ENCODE measurements at regions not wholly inside any gene's neighbourhood (a gene's known extent, or its start where the extent isn't known, plus 50 kb on each side); places are given as distances from the start of the nearest gene placed in this dataset.

DNA sequence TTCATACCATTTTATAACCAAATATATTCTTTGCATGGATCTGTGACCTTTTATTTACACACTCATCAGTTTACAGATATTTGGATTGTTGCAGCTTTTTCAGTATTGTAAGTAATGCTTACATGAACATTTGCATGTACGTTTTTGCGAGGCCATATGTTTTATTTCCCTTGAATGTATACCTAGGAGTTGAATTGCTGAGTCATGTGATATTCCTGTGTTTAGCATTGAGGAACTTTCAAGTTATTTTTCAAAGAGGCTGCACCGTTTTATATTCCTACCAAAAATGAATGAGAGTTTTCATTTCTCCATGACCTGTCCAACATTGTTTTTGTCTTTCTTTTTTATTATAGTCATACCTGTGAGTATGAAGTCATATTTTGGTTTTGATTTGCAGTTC, 392.1 kb downstream of the CNTNAP4 start:
- H3K9me3 ChIP-seq (ENCODE audit: low read length) = no peaks in the 10 kb centered on the region
- no peaks in the 10 kb centered on the region for H3K27me3 ChIP-seq (ENCODE audit: insufficient read depth, low read length)
- no peak overlapping the region for H3K27ac ChIP-seq (ENCODE audit: low read depth, low read length, poor library complexity, severe bottlenecking)
- no peaks in the 10 kb centered on the region for H3F3A ChIP-seq (ENCODE audit: insufficient read depth, low read length)
- H2AFZ ChIP-seq (ENCODE audit: low read length) = no peak overlapping the region
- H3K36me3 ChIP-seq (ENCODE audit: insufficient read depth, low read length) = no peaks in the 10 kb centered on the region
- no peak for TF ChIP-seq EZH2 (IDR thresholded peaks at IDR 0.05; ENCODE audit: borderline replicate concordance, low read length)
- TF ChIP-seq, protein P1, sequence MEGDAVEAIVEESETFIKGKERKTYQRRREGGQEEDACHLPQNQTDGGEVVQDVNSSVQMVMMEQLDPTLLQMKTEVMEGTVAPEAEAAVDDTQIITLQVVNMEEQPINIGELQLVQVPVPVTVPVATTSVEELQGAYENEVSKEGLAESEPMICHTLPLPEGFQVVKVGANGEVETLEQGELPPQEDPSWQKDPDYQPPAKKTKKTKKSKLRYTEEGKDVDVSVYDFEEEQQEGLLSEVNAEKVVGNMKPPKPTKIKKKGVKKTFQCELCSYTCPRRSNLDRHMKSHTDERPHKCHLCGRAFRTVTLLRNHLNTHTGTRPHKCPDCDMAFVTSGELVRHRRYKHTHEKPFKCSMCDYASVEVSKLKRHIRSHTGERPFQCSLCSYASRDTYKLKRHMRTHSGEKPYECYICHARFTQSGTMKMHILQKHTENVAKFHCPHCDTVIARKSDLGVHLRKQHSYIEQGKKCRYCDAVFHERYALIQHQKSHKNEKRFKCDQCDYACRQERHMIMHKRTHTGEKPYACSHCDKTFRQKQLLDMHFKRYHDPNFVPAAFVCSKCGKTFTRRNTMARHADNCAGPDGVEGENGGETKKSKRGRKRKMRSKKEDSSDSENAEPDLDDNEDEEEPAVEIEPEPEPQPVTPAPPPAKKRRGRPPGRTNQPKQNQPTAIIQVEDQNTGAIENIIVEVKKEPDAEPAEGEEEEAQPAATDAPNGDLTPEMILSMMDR (IDR thresholded peaks at IDR 0.05; ENCODE audit: low read length) = no peak
- no peak overlapping the region for H3K4me2 ChIP-seq (ENCODE audit: low read length)
- H3K4me3 ChIP-seq (ENCODE audit: low read depth, low read length, poor library complexity, severe bottlenecking) = no peak overlapping the region
- H3K4me1 ChIP-seq (ENCODE audit: insufficient read depth, low read length, severe bottlenecking) = no peaks in the 10 kb centered on the region
- no peaks in the 10 kb centered on the region for H3K9me2 ChIP-seq (ENCODE audit: low read depth, low read length)
- H4K20me1 ChIP-seq (ENCODE audit: insufficient read depth, low read length) = no peaks in the 10 kb centered on the region
- no peak overlapping the region for H3K9ac ChIP-seq (ENCODE audit: low read length)
- no peaks in the 10 kb centered on the region for H3K79me2 ChIP-seq (ENCODE audit: insufficient read depth, low read length)

DNA sequence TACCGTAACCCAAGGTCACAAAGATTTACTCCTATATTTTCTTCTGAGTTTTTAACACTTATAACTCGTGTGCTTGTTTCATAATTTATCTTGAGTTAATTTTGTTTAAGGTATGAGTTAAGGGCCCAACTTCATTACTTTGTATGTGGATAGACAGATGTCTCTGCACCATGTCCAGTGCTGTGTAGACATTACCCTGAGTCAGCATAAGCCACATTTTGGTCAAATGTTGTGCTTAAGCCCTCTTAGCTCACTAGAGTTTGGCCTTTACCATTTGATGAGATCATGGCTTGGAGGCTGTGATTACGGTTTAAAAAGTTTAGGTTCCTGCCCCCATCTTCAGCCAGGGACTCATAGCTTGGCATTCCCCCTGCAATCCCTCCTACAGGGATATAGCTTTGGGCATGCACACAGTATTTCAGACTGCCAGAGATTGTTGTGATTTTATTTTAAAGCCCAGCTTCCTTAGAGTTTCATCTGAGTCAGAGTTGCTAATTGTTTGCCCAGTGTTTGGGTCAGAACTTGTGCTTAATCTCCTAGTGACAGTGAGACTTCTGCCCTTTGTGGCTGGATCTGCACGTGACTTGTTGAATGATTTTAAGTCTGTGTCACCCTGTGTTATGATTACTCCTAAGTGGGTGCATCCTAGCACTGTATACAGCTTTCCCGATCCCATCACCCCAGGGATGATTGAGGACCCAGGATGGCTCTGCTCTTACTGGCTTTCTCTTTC, 393.1 kb downstream of the CNTNAP4 start:
- Histone ChIP-seq H3K9ac (ENCODE audit: low read length) (no peak overlapping the region), H3K27me3 (ENCODE audit: insufficient read depth, low read length) (no peaks in the 10 kb centered on the region), H2AFZ (ENCODE audit: low read length) (no peak overlapping the region), H3K9me3 (ENCODE audit: low read length) (no peaks in the 10 kb centered on the region), H3K4me3 (ENCODE audit: low read depth, low read length, poor library complexity, severe bottlenecking) (no peak overlapping the region), H3K36me3 (ENCODE audit: insufficient read depth, low read length) (no peaks in the 10 kb centered on the region), H4K20me1 (ENCODE audit: insufficient read depth, low read length) (no peaks in the 10 kb centered on the region), H3F3A (ENCODE audit: insufficient read depth, low read length) (no peaks in the 10 kb centered on the region), H3K4me1 (ENCODE audit: insufficient read depth, low read length, severe bottlenecking) (no peaks in the 10 kb centered on the region), H3K27ac (ENCODE audit: low read depth, low read length, poor library complexity, severe bottlenecking) (no peak overlapping the region), H3K4me2 (ENCODE audit: low read length) (no peak overlapping the region), H3K79me2 (ENCODE audit: insufficient read depth, low read length) (no peaks in the 10 kb centered on the region), H3K9me2 (ENCODE audit: low read depth, low read length) (no peaks in the 10 kb centered on the region)
- TF ChIP-seq, protein P1 (IDR thresholded peaks at IDR 0.05; ENCODE audit: low read length) = no peak
- no peak for TF ChIP-seq EZH2 (IDR thresholded peaks at IDR 0.05; ENCODE audit: borderline replicate concordance, low read length)

DNA sequence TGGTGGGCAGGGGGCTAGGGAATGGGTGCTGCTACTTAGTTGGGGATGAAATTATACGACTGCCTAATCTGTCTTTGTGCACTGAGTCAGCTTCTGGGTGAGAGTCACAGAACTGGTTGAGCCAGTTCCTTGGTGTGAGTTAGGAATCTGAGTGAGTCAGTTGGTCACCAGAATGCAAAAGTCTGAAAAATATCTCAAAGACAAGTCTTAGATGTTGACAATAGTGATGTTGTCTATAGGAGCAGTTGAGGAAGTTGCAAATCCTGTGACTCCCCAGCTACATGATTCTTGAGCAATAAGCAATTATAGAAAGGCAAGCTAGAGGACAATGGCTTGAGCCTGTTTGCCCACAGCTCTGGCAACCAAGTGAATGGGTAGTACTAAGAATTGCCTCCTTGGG, 399.2 kb downstream of the CNTNAP4 start:
- Histone ChIP-seq H3K9me2 (ENCODE audit: low read depth, low read length) (no peaks in the 10 kb centered on the region), H3K36me3 (ENCODE audit: insufficient read depth, low read length) (no peaks in the 10 kb centered on the region), H3K27ac (ENCODE audit: low read depth, low read length, poor library complexity, severe bottlenecking) (no peak overlapping the region), H3K79me2 (ENCODE audit: insufficient read depth, low read length) (no peaks in the 10 kb centered on the region), H3K4me2 (ENCODE audit: low read length) (no peak overlapping the region), H4K20me1 (ENCODE audit: insufficient read depth, low read length) (no peaks in the 10 kb centered on the region), H3K4me3 (ENCODE audit: low read depth, low read length, poor library complexity, severe bottlenecking) (no peak overlapping the region), H3K4me1 (ENCODE audit: insufficient read depth, low read length, severe bottlenecking) (no peaks in the 10 kb centered on the region), H2AFZ (ENCODE audit: low read length) (no peak overlapping the region), H3K27me3 (ENCODE audit: insufficient read depth, low read length) (no peaks in the 10 kb centered on the region), H3K9me3 (ENCODE audit: low read length) (no peaks in the 10 kb centered on the region), H3K9ac (ENCODE audit: low read length) (no peak overlapping the region), H3F3A (ENCODE audit: insufficient read depth, low read length) (no peaks in the 10 kb centered on the region)
- TF ChIP-seq, protein P1 (IDR thresholded peaks at IDR 0.05; ENCODE audit: low read length) = no peak
- no peak for TF ChIP-seq EZH2 (IDR thresholded peaks at IDR 0.05; ENCODE audit: borderline replicate concordance, low read length)

Data from OCI-LY1 (cell line).